ENCODE measurements at regions not wholly inside any gene's neighbourhood (a gene's known extent, or its start where the extent isn't known, plus 50 kb on each side); places are given as distances from the start of the nearest gene placed in this dataset.
"Not testable (repeated sequence)": the region's sequence is repeated elsewhere in the genome, so short reads cannot be mapped to it uniquely, and the experiment has no call there.

DNA sequence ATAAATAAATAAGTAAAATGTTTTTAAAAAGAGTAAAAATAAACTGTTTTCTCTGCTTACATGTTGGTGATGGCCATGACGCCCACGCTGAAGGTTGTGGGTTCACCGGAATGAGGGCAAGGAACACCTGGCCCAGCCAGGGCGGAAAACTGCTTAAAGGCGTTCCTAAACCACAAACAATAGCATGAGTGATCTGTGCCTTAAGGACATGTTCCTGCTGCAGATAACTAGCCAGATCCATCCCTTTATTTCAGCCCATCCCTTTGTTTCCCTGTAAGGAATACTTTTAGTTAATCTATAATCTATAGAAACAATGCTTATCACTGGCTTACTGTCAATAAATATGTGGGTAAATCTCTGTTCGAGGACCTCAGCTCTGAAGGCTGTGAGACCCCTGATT lies 63.3 kb upstream of the CEP78 start:
- DNase-seq: not testable (repeated sequence)

- no peak for DNase-seq
Observed at GRCh38 chr9:78171651-78172050, 64.2 kb upstream of the CEP78 start.

DNA sequence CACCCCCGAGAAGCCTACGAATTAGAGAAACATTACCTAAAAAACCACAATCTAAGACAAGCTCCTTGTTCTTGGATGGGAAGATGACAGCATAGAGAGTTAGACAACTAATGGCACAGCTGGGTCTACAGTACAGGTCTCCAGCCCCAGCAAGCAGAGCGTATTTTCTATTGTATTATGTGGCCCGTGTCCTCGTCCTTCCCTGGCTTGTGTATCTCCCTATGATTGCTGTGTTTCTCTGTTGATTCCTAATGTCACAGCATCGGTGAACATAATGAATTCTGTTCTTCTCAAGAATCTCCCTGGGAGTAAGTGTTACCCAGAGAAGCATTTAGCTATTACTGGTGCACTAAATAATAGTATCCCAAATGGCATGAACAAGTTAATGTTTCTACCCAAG lies 66.8 kb upstream of the CEP78 start:
- DNase-seq: no peak

DNA sequence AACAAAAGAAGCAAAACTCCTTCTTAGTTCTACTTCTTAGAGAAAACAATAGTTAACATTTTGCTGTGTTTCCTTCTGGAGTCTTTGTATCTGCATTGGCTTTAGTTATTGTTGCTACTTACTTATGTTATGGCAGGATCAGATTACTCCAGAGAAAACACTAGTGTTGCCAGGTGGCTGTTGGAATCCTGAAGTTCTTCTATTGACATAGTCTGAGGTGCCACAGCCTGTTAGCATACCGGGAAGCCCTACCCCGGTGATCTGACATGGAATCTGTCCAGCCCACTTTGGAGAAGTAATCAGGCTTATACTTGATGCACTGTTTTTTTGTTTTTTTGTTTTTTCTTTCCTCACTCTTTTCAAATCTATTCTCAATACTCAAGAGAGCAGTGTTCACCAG lies 68.5 kb upstream of the CEP78 start:
- no peak for DNase-seq

GRCh38 chr9:78163834-78164233 lies 72.0 kb upstream of the CEP78 start:
- DNase-seq: no peak

GRCh38 chr9:78158286-78158685 lies 77.6 kb upstream of the CEP78 start:
- DNase-seq: no peak

GRCh38 chr9:78150983-78151356 lies 84.9 kb upstream of the CEP78 start:
- no peak for DNase-seq

- no peak for DNase-seq
Observed at GRCh38 chr9:78150312-78150982, 85.4 kb upstream of the CEP78 start.

GRCh38 chr9:78149702-78150291 lies 86.1 kb upstream of the CEP78 start:
- DNase-seq: no peak

DNA sequence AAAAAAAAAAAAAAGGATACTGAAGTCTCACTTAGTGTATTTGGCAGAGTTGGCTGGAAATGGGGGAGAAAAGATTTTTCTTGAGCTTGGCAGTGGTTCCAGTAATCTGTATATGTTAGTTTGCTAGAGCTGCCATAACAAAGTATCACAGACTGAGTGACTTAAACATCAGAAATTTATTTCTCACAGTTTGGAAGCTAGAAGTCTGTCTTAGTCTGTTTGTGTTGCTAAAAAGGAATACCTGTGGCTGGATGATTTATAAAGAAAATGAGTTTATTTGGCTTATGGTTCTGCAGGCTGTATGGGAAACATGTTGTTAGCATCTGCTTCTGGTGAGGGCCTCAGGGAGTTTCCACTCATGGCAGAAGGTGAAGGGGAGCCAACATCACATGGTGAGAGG lies 89.6 kb upstream of the CEP78 start:
- DNase-seq: no peak

- no peak for DNase-seq
Observed at GRCh38 chr9:78144663-78145377, 91.1 kb upstream of the CEP78 start.

GRCh38 chr9:78144008-78144381 lies 91.9 kb upstream of the CEP78 start:
- DNase-seq: no peak

- DNase-seq: no peak
Observed at GRCh38 chr9:78143281-78144007, 92.4 kb upstream of the CEP78 start.

DNA sequence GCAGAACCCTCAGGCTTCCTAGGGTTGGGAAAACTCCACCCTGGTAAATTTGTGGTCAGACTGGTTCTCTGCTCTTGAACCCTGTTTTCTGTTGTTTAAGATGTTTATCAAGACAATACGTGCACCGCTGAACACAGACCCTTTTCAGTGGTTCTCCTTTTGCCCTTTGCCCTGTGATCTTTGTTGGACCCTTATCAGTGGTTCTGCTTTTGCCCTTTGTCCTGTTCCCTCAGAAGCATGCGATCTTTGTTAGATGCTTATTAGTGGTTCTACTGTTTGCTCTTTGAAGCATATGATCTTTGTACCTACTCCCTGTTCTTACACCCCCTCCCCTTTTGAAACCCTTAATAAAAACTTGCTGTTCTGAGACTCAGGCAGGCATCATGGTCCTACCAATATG lies 93.6 kb upstream of the CEP78 start:
- DNase-seq: not testable (repeated sequence)

- DNase-seq: no peak
Observed at GRCh38 chr9:78133751-78134150, 102.1 kb upstream of the CEP78 start.

- no peak for DNase-seq
Observed at GRCh38 chr9:78132701-78133058, 101.1 kb upstream of the GNAQ start.

GRCh38 chr9:78131969-78132700 lies 100.5 kb upstream of the GNAQ start:
- peak; percentile 42 for DNase-seq

DNA sequence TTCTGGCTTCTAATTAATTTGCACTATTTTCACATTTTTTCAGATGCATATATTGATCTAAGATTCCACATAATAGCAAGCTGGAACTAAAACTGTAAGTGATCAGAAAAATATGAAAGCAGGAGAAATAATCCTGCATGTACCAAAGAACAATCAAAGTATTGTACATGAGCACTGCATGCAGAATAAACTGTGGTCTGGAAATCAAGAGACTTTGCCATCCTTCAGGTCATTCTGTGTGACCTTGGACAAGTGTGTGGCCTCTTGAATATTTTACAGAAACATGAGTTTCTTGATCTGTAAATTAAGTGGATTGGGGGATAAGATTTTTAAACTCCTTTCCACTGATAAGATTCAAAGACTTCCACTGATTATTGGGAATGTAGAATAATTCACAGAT lies 99.2 kb upstream of the GNAQ start:
- no peak for DNase-seq

DNA sequence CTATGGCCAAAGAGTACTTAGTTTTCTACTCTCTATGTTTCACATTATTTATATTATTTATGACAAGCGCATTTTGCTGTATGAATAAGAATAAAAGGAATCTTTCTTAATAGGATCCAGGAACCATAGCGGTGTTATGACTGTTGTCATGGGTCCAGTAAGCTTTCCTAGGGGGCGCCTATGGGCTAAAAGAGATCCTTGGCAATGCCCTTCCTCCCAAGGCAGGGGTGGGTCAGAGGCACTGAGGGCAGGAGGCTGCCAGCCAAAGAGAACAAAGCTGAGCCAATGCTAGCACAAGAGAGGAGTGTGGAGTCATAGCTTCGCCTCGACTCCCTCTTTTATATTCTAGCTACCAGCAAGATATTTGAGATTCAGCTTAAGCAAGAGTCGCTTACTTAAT lies 98.4 kb upstream of the GNAQ start:
- peak; percentile 43 for DNase-seq

DNA sequence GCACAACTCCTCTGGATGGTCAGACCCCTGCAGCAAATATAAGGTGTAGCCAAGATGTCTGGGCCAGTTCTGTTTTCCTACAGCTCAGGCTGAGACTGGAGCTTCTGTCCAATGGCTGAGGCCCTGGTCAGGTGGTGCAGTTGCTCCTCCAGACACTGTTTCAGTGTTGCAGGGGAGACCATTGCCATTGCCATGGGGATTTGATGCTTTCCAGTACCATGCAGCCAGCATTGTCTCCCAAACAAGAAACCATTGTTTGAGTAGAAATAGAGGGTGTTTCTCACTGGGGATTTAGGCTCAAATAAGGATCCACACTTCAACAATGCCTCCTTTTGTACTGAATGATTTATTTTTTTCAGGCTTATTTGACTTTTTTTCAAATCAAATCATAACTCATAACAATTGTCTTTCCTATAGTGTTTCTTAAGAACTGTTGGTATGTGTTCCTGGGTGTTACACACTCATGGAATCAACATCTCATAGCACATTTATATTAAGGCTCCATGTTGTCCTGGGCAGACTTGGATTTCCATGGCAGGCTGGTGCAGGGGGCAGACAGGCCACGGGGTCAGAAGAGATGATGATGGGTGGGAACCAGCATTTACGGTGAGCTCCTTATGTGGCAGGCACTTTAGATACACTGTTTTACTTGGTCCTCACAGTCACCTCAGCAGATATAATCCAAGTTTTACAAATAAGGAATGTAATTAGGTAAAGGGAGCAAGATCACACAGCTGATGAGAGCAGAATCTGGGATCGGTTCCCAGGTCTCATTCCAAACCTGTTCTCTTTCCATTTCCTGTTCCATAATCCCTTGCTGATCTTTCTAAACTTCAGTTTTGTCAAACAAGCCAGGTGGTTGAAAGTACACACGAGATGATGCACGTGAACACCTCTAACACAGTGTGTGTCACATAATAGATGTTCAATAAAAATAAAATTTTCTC lies 95.9 kb upstream of the GNAQ start:
- no peak for DNase-seq

DNA sequence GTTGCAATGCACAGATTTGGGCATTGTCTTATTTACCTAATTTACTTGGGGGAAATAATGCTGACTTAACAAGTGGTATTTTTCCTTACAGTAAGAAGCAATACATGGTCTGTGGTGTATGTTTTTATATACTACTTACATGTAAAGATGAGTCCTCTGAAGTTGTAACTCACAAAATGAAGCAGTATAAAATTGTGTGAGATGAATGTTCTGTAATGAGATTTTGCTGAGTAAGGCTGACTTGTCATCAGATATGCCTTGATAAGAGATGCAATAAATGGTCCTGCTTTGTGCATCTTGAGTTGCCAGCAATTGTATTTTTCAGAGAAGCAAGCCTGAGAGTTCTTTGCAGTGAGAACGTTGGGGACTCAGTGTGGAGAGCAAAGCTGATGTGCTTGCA lies 92.2 kb upstream of the GNAQ start:
- no peak for DNase-seq

DNA sequence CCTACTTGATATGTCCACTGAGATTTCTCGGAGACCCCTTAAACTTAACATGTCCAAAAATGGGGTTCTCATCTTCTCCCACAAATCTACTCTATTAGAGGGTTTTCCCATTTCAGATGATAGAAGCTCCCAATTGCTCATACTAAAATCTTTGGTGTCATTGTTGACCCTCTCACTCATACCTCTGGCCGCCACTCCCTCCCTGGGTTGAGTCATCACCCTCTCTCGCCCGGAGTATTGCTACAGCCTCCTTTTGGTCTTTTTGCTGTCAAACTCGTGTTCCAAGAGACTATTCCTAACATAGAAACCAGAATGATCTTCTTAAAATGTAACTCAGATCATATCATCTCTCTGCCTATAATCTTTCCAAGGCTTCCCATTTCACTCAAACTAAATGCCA lies 91.0 kb upstream of the GNAQ start:
- DNase-seq: peak; percentile 52
